ENCODE measurements at regions not wholly inside any gene's neighbourhood (a gene's known extent, or its start where the extent isn't known, plus 50 kb on each side); places are given as distances from the start of the nearest gene placed in this dataset.

DNA sequence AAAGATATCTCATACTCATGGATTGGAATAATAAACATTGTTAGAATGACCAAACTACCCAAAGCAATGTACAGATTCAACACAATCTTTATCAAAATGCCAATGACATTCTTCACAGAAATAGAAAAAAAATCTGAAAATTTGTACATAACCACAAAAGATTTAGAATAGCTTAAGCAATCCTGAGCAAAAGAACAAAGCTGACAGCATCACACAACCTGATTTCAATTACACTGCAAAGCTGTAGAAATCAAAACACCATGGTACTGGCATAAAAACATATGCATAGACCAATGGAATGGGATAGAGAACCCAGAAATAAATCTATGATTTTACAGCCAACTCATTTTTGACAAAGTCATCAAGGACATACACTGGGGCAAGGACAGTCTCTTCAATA lies 130.0 kb upstream of the TMEM72 start:
- Mint-ChIP-seq H3K27me3 (ENCODE audit: unreplicated experiment) (peaks cover 3% of the 10 kb centered on the region), H3K27ac (ENCODE audit: unreplicated experiment) (no peak overlapping the region)

DNA sequence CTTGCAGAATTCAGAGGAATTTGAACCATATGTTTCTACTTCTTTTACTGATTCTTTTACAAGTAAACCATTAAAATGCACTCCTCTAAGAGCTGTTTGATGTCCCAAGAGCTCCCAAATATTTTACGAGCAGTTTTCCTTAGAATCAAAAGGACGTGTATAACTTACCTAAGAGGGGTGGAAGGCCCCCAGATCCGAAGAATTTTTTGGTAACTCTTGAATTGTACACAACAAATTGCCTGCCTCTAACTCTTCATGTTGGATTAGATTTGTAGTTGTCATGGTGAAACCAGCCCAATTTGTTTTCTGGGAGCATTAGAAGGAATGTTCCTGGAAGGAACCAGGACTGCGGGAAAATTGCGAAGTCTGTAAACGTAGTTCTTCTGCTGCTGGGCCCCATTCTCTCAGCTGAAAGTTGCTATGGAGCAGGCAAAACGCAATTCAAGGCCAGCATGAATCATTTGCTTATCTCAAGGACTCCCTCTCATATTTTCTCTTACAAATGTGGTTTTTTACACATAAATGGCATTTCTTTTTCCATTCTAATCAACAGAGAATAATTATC lies 124.8 kb upstream of the TMEM72 start:
- no peak for DNase-seq (ENCODE audit: low spot score)
- no peak overlapping the region for H3K4me3 Mint-ChIP-seq (ENCODE audit: unreplicated experiment)
- peaks cover 3% of the 10 kb centered on the region for H3K4me1 Mint-ChIP-seq (ENCODE audit: unreplicated experiment)
- H3K27ac Mint-ChIP-seq (ENCODE audit: unreplicated experiment) = no peak overlapping the region
- peaks cover 3% of the 10 kb centered on the region for H3K27me3 Mint-ChIP-seq (ENCODE audit: unreplicated experiment)
- no peak for TF ChIP-seq CTCF (IDR thresholded peaks at IDR 0.05; ENCODE audit: unreplicated experiment)
- H3K9me3 Mint-ChIP-seq (ENCODE audit: unreplicated experiment) = no peaks in the 10 kb centered on the region
- H3K36me3 Mint-ChIP-seq (ENCODE audit: low read depth, unreplicated experiment) = no peaks in the 10 kb centered on the region

More for the DNA sequence above, 130.0 kb upstream of the TMEM72 start:
- no peaks in the 10 kb centered on the region for H3K36me3 Mint-ChIP-seq (ENCODE audit: low read depth, unreplicated experiment)
- no peak overlapping the region for H3K4me3 Mint-ChIP-seq (ENCODE audit: unreplicated experiment)
- no peaks in the 10 kb centered on the region for H3K4me1 Mint-ChIP-seq (ENCODE audit: unreplicated experiment)
- no peak for DNase-seq (ENCODE audit: low spot score)
- TF ChIP-seq CTCF (IDR thresholded peaks at IDR 0.05; ENCODE audit: unreplicated experiment) = no peak
- no peaks in the 10 kb centered on the region for H3K9me3 Mint-ChIP-seq (ENCODE audit: unreplicated experiment)

- no peak overlapping the region for H3K27ac Mint-ChIP-seq (ENCODE audit: unreplicated experiment)
- H3K36me3 Mint-ChIP-seq (ENCODE audit: low read depth, unreplicated experiment) = no peaks in the 10 kb centered on the region
- H3K9me3 Mint-ChIP-seq (ENCODE audit: unreplicated experiment) = no peaks in the 10 kb centered on the region
- peaks cover 3% of the 10 kb centered on the region for H3K27me3 Mint-ChIP-seq (ENCODE audit: unreplicated experiment)
- H3K4me3 Mint-ChIP-seq (ENCODE audit: unreplicated experiment) = no peak overlapping the region
- no peak for TF ChIP-seq CTCF (IDR thresholded peaks at IDR 0.05; ENCODE audit: unreplicated experiment)
- DNase-seq (ENCODE audit: low spot score) = no peak
- peaks cover 3% of the 10 kb centered on the region for H3K4me1 Mint-ChIP-seq (ENCODE audit: unreplicated experiment)
These were observed 123.6 kb upstream of the TMEM72 start for GRCh38 chr10:44787480-44788075.

GRCh38 chr10:44788147-44789129 lies 122.7 kb upstream of the TMEM72 start:
- H3K36me3 Mint-ChIP-seq (ENCODE audit: low read depth, unreplicated experiment) = no peaks in the 10 kb centered on the region
- TF ChIP-seq CTCF (IDR thresholded peaks at IDR 0.05; ENCODE audit: unreplicated experiment) = no peak
- no peak overlapping the region for H3K4me3 Mint-ChIP-seq (ENCODE audit: unreplicated experiment)
- H3K27ac Mint-ChIP-seq (ENCODE audit: unreplicated experiment) = no peak overlapping the region
- no peak for DNase-seq (ENCODE audit: low spot score)
- peaks cover 3% of the 10 kb centered on the region for H3K4me1 Mint-ChIP-seq (ENCODE audit: unreplicated experiment)
- no peaks in the 10 kb centered on the region for H3K9me3 Mint-ChIP-seq (ENCODE audit: unreplicated experiment)
- peaks cover 3% of the 10 kb centered on the region for H3K27me3 Mint-ChIP-seq (ENCODE audit: unreplicated experiment)
